HEK293 (cell line): ENCODE measurements at regions not wholly inside any gene's neighbourhood (a gene's known extent, or its start where the extent isn't known, plus 50 kb on each side); places are given as distances from the start of the nearest gene placed in this dataset.

Experiments used
- CTCF ChIA-PET: fragments of 350-600 bp; formaldehyde crosslinking; extraction: SDS; loops from one replicate; lab custom pipeline; 2021; ENCODE audit warnings: antibody characterized with exemption; lab: Yijun Ruan, JAX
- POLR2A ChIA-PET: fragments of 300-600 bp; formaldehyde crosslinking; extraction: SDS; loops from one replicate; lab custom pipeline; 2020; ENCODE audit warnings: antibody characterized with exemption, inconsistent platforms; lab: Yijun Ruan, JAX
- H3K27ac ChIP-seq: fragments of 200-500 bp; sonication (Bioruptor generic); 2 replicates; pipeline ENCODE4 v1.5.1; 2014; ENCODE audit warnings: low read depth, low read length, control low read depth, inconsistent platforms; ENCODE audit errors: extremely low read depth
- H3K36me3 ChIP-seq, 2 experiments: fragments of 200-500 bp in 1 of 2; sonication (Bioruptor generic) in 1 of 2; 1 replicate in 1 of 2; 2 replicates in 1 of 2; pipeline ENCODE4 v1.5.1; 2014 to 2017; ENCODE audit warnings: inconsistent platforms in 2 of 2, low read length in 2 of 2; ENCODE audit not compliant: control insufficient read depth in 2 of 2, insufficient read depth in 1 of 2
- H3K4me1 ChIP-seq: fragments of 200-500 bp; sonication (Bioruptor generic); 2 replicates; pipeline ENCODE4 v1.5.1; 2014; ENCODE audit warnings: mild to moderate bottlenecking, low read length, inconsistent platforms; ENCODE audit not compliant: control insufficient read depth, insufficient read depth
- H3K4me3 ChIP-seq: 2 replicates; pipeline ENCODE4 v1.5.1; 2011; ENCODE audit warnings: low read depth, mild to moderate bottlenecking, control low read depth, low read length, moderate library complexity
- H3K9me3 ChIP-seq: fragments of 200-500 bp; sonication (Bioruptor generic); 2 replicates; pipeline ENCODE4 v1.5.1; 2014; ENCODE audit warnings: low read depth, low read length, inconsistent platforms; ENCODE audit not compliant: control insufficient read depth, insufficient read depth
- GLI4 ChIP-seq: fragments of 450-650 bp; formaldehyde crosslinking; IDR thresholded peaks from 2 replicates; pipeline ENCODE4 v1.5.1; 2016; ENCODE audit warnings: missing biosample characterization, missing genetic modification characterization
- IKZF3 ChIP-seq: fragments of 450-650 bp; IDR thresholded peaks from 2 replicates; pipeline ENCODE4 v1.5.0; 2018; ENCODE audit warnings: missing biosample characterization, mild to moderate bottlenecking, missing genetic modification characterization, moderate library complexity
- ZBTB1 ChIP-seq: fragments of 450-650 bp; formaldehyde crosslinking; IDR thresholded peaks from 2 replicates; pipeline ENCODE4 v1.5.1; 2016; ENCODE audit warnings: missing biosample characterization, missing genetic modification characterization
- ZBTB8A ChIP-seq: fragments of 450-650 bp; formaldehyde crosslinking; IDR thresholded peaks from 2 replicates; pipeline ENCODE4 v1.5.1; 2016; ENCODE audit warnings: missing biosample characterization, missing genetic modification characterization
- ZFHX2 ChIP-seq: fragments of 450-650 bp; formaldehyde crosslinking; conservative IDR thresholded peaks from 2 replicates; pipeline ENCODE4 v1.5.1; 2016; ENCODE audit warnings: missing biosample characterization, missing genetic modification characterization
- ZFP41 ChIP-seq: fragments of 450-650 bp; formaldehyde crosslinking; IDR thresholded peaks from 2 replicates; pipeline ENCODE4 v1.5.1; 2016; ENCODE audit warnings: missing biosample characterization, missing genetic modification characterization, borderline replicate concordance
- ZNF112 ChIP-seq: fragments of 450-650 bp; formaldehyde crosslinking; IDR thresholded peaks from 2 replicates; pipeline ENCODE4 v1.5.0; 2017; ENCODE audit warnings: missing biosample characterization, missing genetic modification characterization
- ZNF121 ChIP-seq: fragments of 450-650 bp; formaldehyde crosslinking; IDR thresholded peaks from 2 replicates; pipeline ENCODE4 v1.5.1; 2016; ENCODE audit warnings: missing biosample characterization, missing genetic modification characterization
- ZNF138 ChIP-seq: fragments of 450-650 bp; formaldehyde crosslinking; IDR thresholded peaks from 2 replicates; pipeline ENCODE4 v1.5.1; 2016; ENCODE audit warnings: missing biosample characterization, missing genetic modification characterization, borderline replicate concordance
- ZNF140 ChIP-seq: fragments of 450-650 bp; formaldehyde crosslinking; IDR thresholded peaks from 2 replicates; pipeline ENCODE4 v1.5.1; 2016; ENCODE audit warnings: missing biosample characterization, missing genetic modification characterization
- ZNF211 ChIP-seq: fragments of 450-650 bp; formaldehyde crosslinking; IDR thresholded peaks from 2 replicates; pipeline ENCODE4 v1.5.1; 2016; ENCODE audit warnings: low read depth, missing biosample characterization, missing genetic modification characterization
- ZNF433 ChIP-seq: fragments of 450-650 bp; formaldehyde crosslinking; IDR thresholded peaks from 2 replicates; pipeline ENCODE4 v1.5.1; 2016; ENCODE audit warnings: missing biosample characterization, missing genetic modification characterization, low read depth
- ZNF48 ChIP-seq: fragments of 450-650 bp; formaldehyde crosslinking; IDR thresholded peaks from 2 replicates; pipeline ENCODE4 v1.5.1; 2016; ENCODE audit warnings: missing biosample characterization, missing genetic modification characterization
- ZNF596 ChIP-seq: fragments of 450-650 bp; IDR thresholded peaks from 2 replicates; pipeline ENCODE4 v1.5.0; 2018; ENCODE audit warnings: missing biosample characterization, mild to moderate bottlenecking, missing genetic modification characterization, moderate library complexity
- ZNF610 ChIP-seq: fragments of 450-650 bp; formaldehyde crosslinking; IDR thresholded peaks from 2 replicates; pipeline ENCODE4 v1.5.1; 2016; ENCODE audit warnings: missing biosample characterization, missing genetic modification characterization, borderline replicate concordance
- ZNF629 ChIP-seq: fragments of 450-650 bp; formaldehyde crosslinking; IDR thresholded peaks from 2 replicates; pipeline ENCODE4 v1.5.1; 2017; ENCODE audit warnings: missing biosample characterization, missing genetic modification characterization
- ZNF664 ChIP-seq: fragments of 450-650 bp; formaldehyde crosslinking; IDR thresholded peaks from 2 replicates; pipeline ENCODE4 v1.5.1; 2016; ENCODE audit warnings: missing biosample characterization, missing genetic modification characterization
- ZNF677 ChIP-seq: fragments of 450-650 bp; IDR thresholded peaks from 2 replicates; pipeline ENCODE4 v1.5.0; 2018; ENCODE audit warnings: missing biosample characterization, mild to moderate bottlenecking, missing genetic modification characterization, moderate library complexity
- ZNF792 ChIP-seq: fragments of 450-650 bp; formaldehyde crosslinking; IDR thresholded peaks from 2 replicates; pipeline ENCODE4 v1.5.1; 2016; ENCODE audit warnings: missing biosample characterization, missing genetic modification characterization
- TF ChIP-seq, protein P1 (sequence below): fragments of 450-650 bp; formaldehyde crosslinking; IDR thresholded peaks from 2 replicates; pipeline ENCODE4 v1.5.0; 2017; ENCODE audit warnings: missing biosample characterization, missing genetic modification characterization, borderline replicate concordance
- TF ChIP-seq, protein P2 (sequence below): fragments of 450-650 bp; formaldehyde crosslinking; IDR thresholded peaks from 2 replicates; pipeline ENCODE4 v1.5.1; 2016; ENCODE audit warnings: missing biosample characterization, missing genetic modification characterization, borderline replicate concordance
- TF ChIP-seq, protein P3 (sequence below): fragments of 450-650 bp; formaldehyde crosslinking; IDR thresholded peaks from 2 replicates; pipeline ENCODE4; 2016; ENCODE audit warnings: missing biosample characterization, missing genetic modification characterization
- TF ChIP-seq, protein P4 (sequence below): fragments of 450-650 bp; formaldehyde crosslinking; IDR thresholded peaks from 2 replicates; pipeline ENCODE4 v1.5.1; 2016; ENCODE audit warnings: missing biosample characterization, missing genetic modification characterization
- TF ChIP-seq, protein P5 (sequence below): fragments of 450-650 bp; formaldehyde crosslinking; IDR thresholded peaks from 2 replicates; pipeline ENCODE4 v1.5.1; 2016; ENCODE audit warnings: missing biosample characterization, missing genetic modification characterization

DNA sequence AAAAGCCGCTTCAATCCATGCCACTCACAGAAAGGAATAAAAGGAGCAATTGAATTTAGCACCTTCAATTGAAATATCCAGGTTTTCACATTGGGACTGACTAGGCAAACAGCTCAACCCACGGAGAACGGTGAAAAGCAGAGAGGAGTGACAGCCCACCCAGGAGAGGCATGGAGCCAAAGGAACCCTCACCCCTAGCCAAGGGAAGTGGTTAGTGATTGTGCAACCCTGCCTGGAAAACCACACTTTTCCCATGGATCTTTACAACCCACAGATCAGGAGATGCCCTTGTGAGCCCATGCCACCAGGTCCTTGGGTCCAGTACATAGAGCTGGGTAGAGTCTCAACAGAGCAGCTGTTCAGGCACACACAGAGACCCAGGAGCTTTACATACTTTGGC is 911.8 kb downstream of the EPHA7 start (continued):
- TF ChIP-seq, protein P1, sequence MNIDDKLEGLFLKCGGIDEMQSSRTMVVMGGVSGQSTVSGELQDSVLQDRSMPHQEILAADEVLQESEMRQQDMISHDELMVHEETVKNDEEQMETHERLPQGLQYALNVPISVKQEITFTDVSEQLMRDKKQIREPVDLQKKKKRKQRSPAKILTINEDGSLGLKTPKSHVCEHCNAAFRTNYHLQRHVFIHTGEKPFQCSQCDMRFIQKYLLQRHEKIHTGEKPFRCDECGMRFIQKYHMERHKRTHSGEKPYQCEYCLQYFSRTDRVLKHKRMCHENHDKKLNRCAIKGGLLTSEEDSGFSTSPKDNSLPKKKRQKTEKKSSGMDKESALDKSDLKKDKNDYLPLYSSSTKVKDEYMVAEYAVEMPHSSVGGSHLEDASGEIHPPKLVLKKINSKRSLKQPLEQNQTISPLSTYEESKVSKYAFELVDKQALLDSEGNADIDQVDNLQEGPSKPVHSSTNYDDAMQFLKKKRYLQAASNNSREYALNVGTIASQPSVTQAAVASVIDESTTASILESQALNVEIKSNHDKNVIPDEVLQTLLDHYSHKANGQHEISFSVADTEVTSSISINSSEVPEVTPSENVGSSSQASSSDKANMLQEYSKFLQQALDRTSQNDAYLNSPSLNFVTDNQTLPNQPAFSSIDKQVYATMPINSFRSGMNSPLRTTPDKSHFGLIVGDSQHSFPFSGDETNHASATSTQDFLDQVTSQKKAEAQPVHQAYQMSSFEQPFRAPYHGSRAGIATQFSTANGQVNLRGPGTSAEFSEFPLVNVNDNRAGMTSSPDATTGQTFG (tag by site-specific recombination) = no peak
- TF ChIP-seq IKZF3 (tag by site-specific recombination) (no peak), ZNF48 (no peak), ZNF629 (no peak), ZFP41 (tag by site-specific recombination) (no peak), ZNF677 (tag by site-specific recombination) (no peak), ZBTB8A (no peak), ZNF664 (no peak), ZFHX2 (tag by site-specific recombination) (no peak), ZBTB1 (tag by site-specific recombination) (no peak)
- TF ChIP-seq, all 188 proteins: peak for 0

DNA sequence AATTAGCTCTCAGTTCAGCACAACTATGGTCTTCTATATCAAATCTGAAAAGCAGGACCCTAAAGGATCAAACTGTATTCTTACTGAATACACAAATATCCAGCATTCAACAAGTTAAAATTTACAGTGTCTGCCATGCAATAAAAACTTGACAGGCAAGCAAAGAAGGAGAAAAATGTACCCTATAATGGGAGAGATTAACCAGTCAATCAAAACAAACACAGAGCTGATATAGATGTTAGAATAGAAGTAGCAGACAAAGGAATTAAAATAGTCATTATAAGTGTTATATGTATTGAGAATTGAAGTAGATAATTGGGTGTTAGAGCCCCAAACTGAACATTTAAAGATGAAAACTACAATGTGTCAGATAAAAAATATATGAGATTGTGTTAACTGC is 914.9 kb downstream of the EPHA7 start:
- ChIA-PET POLR2A (no interaction called here), CTCF (no interaction called here)
- H3K4me3 ChIP-seq = no peak overlapping the region
- no peaks in the 10 kb centered on the region for H3K4me1 ChIP-seq
- no peak overlapping the region for H3K27ac ChIP-seq
- no peaks in the 10 kb centered on the region for H3K36me3 ChIP-seq
- no peaks in the 10 kb centered on the region for H3K9me3 ChIP-seq
- TF ChIP-seq, protein P2, sequence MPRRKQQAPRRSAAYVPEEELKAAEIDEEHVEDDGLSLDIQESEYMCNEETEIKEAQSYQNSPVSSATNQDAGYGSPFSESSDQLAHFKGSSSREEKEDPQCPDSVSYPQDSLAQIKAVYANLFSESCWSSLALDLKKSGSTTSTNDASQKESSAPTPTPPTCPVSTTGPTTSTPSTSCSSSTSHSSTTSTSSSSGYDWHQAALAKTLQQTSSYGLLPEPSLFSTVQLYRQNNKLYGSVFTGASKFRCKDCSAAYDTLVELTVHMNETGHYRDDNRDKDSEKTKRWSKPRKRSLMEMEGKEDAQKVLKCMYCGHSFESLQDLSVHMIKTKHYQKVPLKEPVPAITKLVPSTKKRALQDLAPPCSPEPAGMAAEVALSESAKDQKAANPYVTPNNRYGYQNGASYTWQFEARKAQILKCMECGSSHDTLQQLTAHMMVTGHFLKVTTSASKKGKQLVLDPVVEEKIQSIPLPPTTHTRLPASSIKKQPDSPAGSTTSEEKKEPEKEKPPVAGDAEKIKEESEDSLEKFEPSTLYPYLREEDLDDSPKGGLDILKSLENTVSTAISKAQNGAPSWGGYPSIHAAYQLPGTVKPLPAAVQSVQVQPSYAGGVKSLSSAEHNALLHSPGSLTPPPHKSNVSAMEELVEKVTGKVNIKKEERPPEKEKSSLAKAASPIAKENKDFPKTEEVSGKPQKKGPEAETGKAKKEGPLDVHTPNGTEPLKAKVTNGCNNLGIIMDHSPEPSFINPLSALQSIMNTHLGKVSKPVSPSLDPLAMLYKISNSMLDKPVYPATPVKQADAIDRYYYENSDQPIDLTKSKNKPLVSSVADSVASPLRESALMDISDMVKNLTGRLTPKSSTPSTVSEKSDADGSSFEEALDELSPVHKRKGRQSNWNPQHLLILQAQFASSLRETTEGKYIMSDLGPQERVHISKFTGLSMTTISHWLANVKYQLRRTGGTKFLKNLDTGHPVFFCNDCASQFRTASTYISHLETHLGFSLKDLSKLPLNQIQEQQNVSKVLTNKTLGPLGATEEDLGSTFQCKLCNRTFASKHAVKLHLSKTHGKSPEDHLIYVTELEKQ (tag by site-specific recombination) = no peak
- TF ChIP-seq, protein P3, sequence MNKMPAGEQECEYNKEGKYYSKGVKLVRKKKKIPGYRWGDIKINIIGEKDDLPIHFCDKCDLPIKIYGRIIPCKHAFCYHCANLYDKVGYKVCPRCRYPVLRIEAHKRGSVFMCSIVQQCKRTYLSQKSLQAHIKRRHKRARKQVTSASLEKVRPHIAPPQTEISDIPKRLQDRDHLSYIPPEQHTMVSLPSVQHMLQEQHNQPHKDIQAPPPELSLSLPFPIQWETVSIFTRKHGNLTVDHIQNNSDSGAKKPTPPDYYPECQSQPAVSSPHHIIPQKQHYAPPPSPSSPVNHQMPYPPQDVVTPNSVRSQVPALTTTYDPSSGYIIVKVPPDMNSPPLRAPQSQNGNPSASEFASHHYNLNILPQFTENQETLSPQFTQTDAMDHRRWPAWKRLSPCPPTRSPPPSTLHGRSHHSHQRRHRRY (tag by site-specific recombination) = no peak
- TF ChIP-seq ZNF211 (tag by site-specific recombination) (no peak), ZNF121 (tag by site-specific recombination) (no peak), ZNF610 (tag by site-specific recombination) (no peak), GLI4 (tag by site-specific recombination) (no peak), ZNF792 (tag by site-specific recombination) (no peak), ZNF596 (tag by site-specific recombination) (no peak), ZNF48 (no peak), ZNF112 (no peak), ZNF433 (no peak), ZNF140 (tag by site-specific recombination) (no peak), ZNF138 (tag by site-specific recombination) (no peak)
- TF ChIP-seq, protein P4, sequence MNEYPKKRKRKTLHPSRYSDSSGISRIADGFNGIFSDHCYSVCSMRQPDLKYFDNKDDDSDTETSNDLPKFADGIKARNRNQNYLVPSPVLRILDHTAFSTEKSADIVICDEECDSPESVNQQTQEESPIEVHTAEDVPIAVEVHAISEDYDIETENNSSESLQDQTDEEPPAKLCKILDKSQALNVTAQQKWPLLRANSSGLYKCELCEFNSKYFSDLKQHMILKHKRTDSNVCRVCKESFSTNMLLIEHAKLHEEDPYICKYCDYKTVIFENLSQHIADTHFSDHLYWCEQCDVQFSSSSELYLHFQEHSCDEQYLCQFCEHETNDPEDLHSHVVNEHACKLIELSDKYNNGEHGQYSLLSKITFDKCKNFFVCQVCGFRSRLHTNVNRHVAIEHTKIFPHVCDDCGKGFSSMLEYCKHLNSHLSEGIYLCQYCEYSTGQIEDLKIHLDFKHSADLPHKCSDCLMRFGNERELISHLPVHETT (tag by site-specific recombination) = no peak
- TF ChIP-seq, protein P5, sequence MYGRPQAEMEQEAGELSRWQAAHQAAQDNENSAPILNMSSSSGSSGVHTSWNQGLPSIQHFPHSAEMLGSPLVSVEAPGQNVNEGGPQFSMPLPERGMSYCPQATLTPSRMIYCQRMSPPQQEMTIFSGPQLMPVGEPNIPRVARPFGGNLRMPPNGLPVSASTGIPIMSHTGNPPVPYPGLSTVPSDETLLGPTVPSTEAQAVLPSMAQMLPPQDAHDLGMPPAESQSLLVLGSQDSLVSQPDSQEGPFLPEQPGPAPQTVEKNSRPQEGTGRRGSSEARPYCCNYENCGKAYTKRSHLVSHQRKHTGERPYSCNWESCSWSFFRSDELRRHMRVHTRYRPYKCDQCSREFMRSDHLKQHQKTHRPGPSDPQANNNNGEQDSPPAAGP (tag by site-specific recombination) = no peak
